ENCODE measurements at regions not wholly inside any gene's neighbourhood (a gene's known extent, or its start where the extent isn't known, plus 50 kb on each side); places are given as distances from the start of the nearest gene placed in this dataset.

DNA sequence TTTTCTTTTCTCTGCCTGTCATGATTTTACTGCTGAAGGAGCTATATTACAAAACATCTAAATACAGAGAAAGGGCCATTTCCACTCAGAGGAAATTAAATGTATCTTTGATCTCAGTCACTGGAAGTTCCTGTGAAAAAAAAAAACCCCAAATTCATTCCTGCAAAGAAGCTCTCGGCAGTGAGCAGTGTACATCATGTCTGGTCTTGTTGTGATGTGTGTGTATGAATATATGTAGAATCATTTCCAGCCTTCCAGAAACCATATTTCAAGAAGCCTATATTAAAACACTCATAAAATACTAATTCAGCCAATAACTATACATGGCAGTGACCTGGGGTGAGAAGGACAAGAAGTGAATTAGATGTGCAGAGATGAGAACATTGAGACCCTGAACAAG, 393.2 kb upstream of the TENM4 start:
- TF ChIP-seq FOXA1 (IDR thresholded peaks at IDR 0.05) (no peak), RAD21 (IDR thresholded peaks at IDR 0.05) (no peak), ATF3 (IDR thresholded peaks at IDR 0.05) (no peak), TAF1 (conservative IDR thresholded peaks at IDR 0.05) (no peak), RXRA (IDR thresholded peaks at IDR 0.05) (no peak), JUND (IDR thresholded peaks at IDR 0.05) (no peak), FOXA2 (IDR thresholded peaks at IDR 0.05) (no peak), HNF4A (conservative IDR thresholded peaks at IDR 0.05) (no peak), CTCF (IDR thresholded peaks at IDR 0.05; ENCODE audit: low read depth, low read length, missing input control) (no peak)
- TF ChIP-seq, protein P1, sequence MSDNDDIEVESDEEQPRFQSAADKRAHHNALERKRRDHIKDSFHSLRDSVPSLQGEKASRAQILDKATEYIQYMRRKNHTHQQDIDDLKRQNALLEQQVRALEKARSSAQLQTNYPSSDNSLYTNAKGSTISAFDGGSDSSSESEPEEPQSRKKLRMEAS (IDR thresholded peaks at IDR 0.05): no peak
- TF ChIP-seq, protein P2, sequence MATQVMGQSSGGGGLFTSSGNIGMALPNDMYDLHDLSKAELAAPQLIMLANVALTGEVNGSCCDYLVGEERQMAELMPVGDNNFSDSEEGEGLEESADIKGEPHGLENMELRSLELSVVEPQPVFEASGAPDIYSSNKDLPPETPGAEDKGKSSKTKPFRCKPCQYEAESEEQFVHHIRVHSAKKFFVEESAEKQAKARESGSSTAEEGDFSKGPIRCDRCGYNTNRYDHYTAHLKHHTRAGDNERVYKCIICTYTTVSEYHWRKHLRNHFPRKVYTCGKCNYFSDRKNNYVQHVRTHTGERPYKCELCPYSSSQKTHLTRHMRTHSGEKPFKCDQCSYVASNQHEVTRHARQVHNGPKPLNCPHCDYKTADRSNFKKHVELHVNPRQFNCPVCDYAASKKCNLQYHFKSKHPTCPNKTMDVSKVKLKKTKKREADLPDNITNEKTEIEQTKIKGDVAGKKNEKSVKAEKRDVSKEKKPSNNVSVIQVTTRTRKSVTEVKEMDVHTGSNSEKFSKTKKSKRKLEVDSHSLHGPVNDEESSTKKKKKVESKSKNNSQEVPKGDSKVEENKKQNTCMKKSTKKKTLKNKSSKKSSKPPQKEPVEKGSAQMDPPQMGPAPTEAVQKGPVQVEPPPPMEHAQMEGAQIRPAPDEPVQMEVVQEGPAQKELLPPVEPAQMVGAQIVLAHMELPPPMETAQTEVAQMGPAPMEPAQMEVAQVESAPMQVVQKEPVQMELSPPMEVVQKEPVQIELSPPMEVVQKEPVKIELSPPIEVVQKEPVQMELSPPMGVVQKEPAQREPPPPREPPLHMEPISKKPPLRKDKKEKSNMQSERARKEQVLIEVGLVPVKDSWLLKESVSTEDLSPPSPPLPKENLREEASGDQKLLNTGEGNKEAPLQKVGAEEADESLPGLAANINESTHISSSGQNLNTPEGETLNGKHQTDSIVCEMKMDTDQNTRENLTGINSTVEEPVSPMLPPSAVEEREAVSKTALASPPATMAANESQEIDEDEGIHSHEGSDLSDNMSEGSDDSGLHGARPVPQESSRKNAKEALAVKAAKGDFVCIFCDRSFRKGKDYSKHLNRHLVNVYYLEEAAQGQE (IDR thresholded peaks at IDR 0.05): no peak
- no peaks in the 10 kb centered on the region for H3K9me3 ChIP-seq (ENCODE audit: control insufficient read depth in 4 of 4, low read length in 3 of 4)

GRCh38 chr11:79830446-79830845, 389.6 kb upstream of the TENM4 start:
- Histone ChIP-seq H3K9me3 (ENCODE audit: control insufficient read depth in 4 of 4, low read length in 3 of 4) (no peaks in the 10 kb centered on the region), H3K27ac (ENCODE audit: low read depth in 1 of 2, low read length in 2 of 2) (no peak overlapping the region), H3K36me3 (ENCODE audit: control insufficient read depth in 4 of 4, insufficient read depth in 3 of 4, low read depth in 1 of 4, low read length in 3 of 4) (no peaks in the 10 kb centered on the region), H3K27me3 (ENCODE audit: control insufficient read depth in 4 of 4, insufficient read depth in 4 of 4, low read length in 3 of 4) (no peaks in the 10 kb centered on the region), H3K9ac (ENCODE audit: low read depth in 1 of 2, low read length in 2 of 2) (no peak overlapping the region), H3K4me3 (ENCODE audit: low read depth in 1 of 3, low read length in 3 of 3) (no peak overlapping the region), H3K4me1 (ENCODE audit: control insufficient read depth in 4 of 4, insufficient read depth in 4 of 4, low read length in 3 of 4) (no peaks in the 10 kb centered on the region)
- TF ChIP-seq GABPA (IDR thresholded peaks at IDR 0.05 in 1 of 2, conservative IDR thresholded peaks at IDR 0.05 in 1 of 2) (no peak), HNF4A (conservative IDR thresholded peaks at IDR 0.05) (no peak), EGR1 (IDR thresholded peaks at IDR 0.05; ENCODE audit: low read depth in 2 of 2) (no peak), FOXA1 (IDR thresholded peaks at IDR 0.05) (no peak), HNF4G (IDR thresholded peaks at IDR 0.05) (no peak), NR2F2 (IDR thresholded peaks at IDR 0.05) (no peak), CTCF (IDR thresholded peaks at IDR 0.05; ENCODE audit: low read depth, low read length, missing input control) (no peak), RXRA (IDR thresholded peaks at IDR 0.05) (no peak), YY1 (IDR thresholded peaks at IDR 0.05) (no peak), JUND (IDR thresholded peaks at IDR 0.05) (no peak), SP1 (IDR thresholded peaks at IDR 0.05) (no peak), FOXA2 (IDR thresholded peaks at IDR 0.05) (no peak)
- TF ChIP-seq, protein P2 (IDR thresholded peaks at IDR 0.05): no peak
- TF ChIP-seq, protein P1 (IDR thresholded peaks at IDR 0.05): no peak
- DNase-seq (ENCODE audit: low spot score): no peak
- 71% methylated on average over 3 of the region's 3 CpGs for WGBS

More for the DNA sequence above, 393.2 kb upstream of the TENM4 start:
- DNase-seq (ENCODE audit: low spot score): no peak
- Histone ChIP-seq H3K4me1 (ENCODE audit: control insufficient read depth in 4 of 4, insufficient read depth in 4 of 4, low read length in 3 of 4) (no peaks in the 10 kb centered on the region), H3K4me3 (ENCODE audit: low read depth in 1 of 3, low read length in 3 of 3) (no peak overlapping the region), H3K27me3 (ENCODE audit: control insufficient read depth in 4 of 4, insufficient read depth in 4 of 4, low read length in 3 of 4) (no peaks in the 10 kb centered on the region), H3K27ac (ENCODE audit: low read depth in 1 of 2, low read length in 2 of 2) (no peak overlapping the region), H3K9ac (ENCODE audit: low read depth in 1 of 2, low read length in 2 of 2) (no peak overlapping the region), H3K36me3 (ENCODE audit: control insufficient read depth in 4 of 4, insufficient read depth in 3 of 4, low read depth in 1 of 4, low read length in 3 of 4) (no peaks in the 10 kb centered on the region)
- 54% methylated on average over 1 of the region's 1 CpG for WGBS

All from liver (tissue), 8 donors.